SK-N-SH treated with all-trans-retinoic acid at 6 μM for 48 hours (cell line): ENCODE measurements at regions not wholly inside any gene's neighbourhood (a gene's known extent, or its start where the extent isn't known, plus 50 kb on each side); places are given as distances from the start of the nearest gene placed in this dataset.

ENCODE experiments used
- ESRRG ChIP-seq: fragments of 250-450 bp; sonication (Bioruptor Pico); IDR thresholded peaks from 2 replicates; pipeline ENCODE4 v1.6.1; 2021; ENCODE audit warnings: mild to moderate bottlenecking
- RARB ChIP-seq: fragments of 250-450 bp; sonication (Bioruptor Pico); IDR thresholded peaks from 2 replicates; pipeline ENCODE4 v1.8.0; 2021; ENCODE audit warnings: mild to moderate bottlenecking, moderate library complexity
- TOX ChIP-seq: fragments of 250-450 bp; sonication (Bioruptor Pico); IDR thresholded peaks from 2 replicates; pipeline ENCODE4 v1.8.0; 2021; ENCODE audit warnings: mild to moderate bottlenecking, moderate library complexity, borderline replicate concordance
- ZNF70 ChIP-seq: fragments of 450-650 bp; formaldehyde crosslinking; IDR thresholded peaks from 2 replicates; pipeline ENCODE4 v1.5.0; 2020; ENCODE audit warnings: mild to moderate bottlenecking, moderate library complexity
- TF ChIP-seq, protein P1 (sequence below): fragments of 250-450 bp; sonication (Bioruptor Pico); IDR thresholded peaks from 2 replicates; pipeline ENCODE4 v1.8.0; 2020; ENCODE audit warnings: mild to moderate bottlenecking, moderate library complexity, borderline replicate concordance

- TF ChIP-seq RARB (CRISPR knock-in tag) (no peak), ESRRG (CRISPR knock-in tag) (no peak), ZNF70 (CRISPR knock-in tag) (no peak), TOX (no peak)
- TF ChIP-seq, protein P1, sequence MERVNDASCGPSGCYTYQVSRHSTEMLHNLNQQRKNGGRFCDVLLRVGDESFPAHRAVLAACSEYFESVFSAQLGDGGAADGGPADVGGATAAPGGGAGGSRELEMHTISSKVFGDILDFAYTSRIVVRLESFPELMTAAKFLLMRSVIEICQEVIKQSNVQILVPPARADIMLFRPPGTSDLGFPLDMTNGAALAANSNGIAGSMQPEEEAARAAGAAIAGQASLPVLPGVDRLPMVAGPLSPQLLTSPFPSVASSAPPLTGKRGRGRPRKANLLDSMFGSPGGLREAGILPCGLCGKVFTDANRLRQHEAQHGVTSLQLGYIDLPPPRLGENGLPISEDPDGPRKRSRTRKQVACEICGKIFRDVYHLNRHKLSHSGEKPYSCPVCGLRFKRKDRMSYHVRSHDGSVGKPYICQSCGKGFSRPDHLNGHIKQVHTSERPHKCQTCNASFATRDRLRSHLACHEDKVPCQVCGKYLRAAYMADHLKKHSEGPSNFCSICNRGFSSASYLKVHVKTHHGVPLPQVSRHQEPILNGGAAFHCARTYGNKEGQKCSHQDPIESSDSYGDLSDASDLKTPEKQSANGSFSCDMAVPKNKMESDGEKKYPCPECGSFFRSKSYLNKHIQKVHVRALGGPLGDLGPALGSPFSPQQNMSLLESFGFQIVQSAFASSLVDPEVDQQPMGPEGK, result no peak
Observed at GRCh38 chr13:104251931-104252330, 1185.7 kb upstream of the SLC10A2 start.
